Neural progenitor cell (in vitro differentiated cells): ENCODE measurements at regions not wholly inside any gene's neighbourhood (a gene's known extent, or its start where the extent isn't known, plus 50 kb on each side); places are given as distances from the start of the nearest gene placed in this dataset.

Source experiments
- CTCF ChIP-seq: fragments of 200-600 bp; sonication (generic); IDR thresholded peaks from 2 replicates; pipeline ENCODE4 v1.5.1; 2017; ENCODE audit warnings: antibody characterized with exemption, mild to moderate bottlenecking
- EZH2 ChIP-seq: fragments of 200-600 bp; sonication (generic); IDR thresholded peaks from 2 replicates; pipeline ENCODE4 v1.6.1; 2017; ENCODE audit warnings: antibody characterized with exemption, mild to moderate bottlenecking, moderate library complexity
- EZH2phosphoT487 ChIP-seq: fragments of 200-600 bp; sonication (generic); IDR thresholded peaks from 2 replicates; pipeline ENCODE4 v1.6.1; 2017; ENCODE audit warnings: antibody characterized with exemption

DNA sequence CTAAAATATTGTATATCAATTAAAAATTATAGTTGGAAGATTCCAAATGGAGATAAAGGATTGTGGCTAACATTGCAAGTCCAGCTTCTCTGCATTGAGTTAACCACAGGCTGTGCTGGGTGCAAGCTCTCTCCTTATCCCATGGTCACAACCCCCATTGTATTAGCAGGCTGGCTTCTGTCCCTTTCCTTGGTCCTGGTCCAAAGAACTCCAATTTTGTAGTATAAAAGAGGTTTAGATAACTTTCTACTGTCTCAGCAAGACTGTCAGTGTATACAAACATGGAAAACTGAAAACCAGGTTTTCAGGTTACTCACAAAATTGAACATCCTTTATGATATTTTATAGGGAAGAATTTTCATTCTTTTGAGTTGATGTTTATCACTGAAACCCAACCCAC lies 76.6 kb upstream of the HS3ST3A1 start:
- TF ChIP-seq CTCF (no peak), EZH2phosphoT487 (no peak), EZH2 (no peak)
